IMR-90 (cell line): ENCODE measurements at regions not wholly inside any gene's neighbourhood (a gene's known extent, or its start where the extent isn't known, plus 50 kb on each side); places are given as distances from the start of the nearest gene placed in this dataset.

Experiments
- ATAC-seq: fragments of 200-7000 bp; cut with Tn5 transposase; 2 replicates; pipeline ENCODE4 v1.9.1; 2020; ENCODE audit warnings: low read depth, mild to moderate bottlenecking, moderate library complexity
- BruUV-seq: library from RNA; stranded (reverse); fragments of 400-500 nt; replicated peaks from 2 replicates; lab custom pipeline; 2021; lab: Mats Ljungman, UMichigan
- CTCF ChIA-PET: fragments of 300-600 bp; formaldehyde crosslinking; extraction: SDS; loops from one replicate; lab custom pipeline; 2021; ENCODE audit warnings: antibody characterized with exemption; lab: Yijun Ruan, JAX
- POLR2A ChIA-PET: fragments of 300-600 bp; sonication (Branson Sonifier 250); formaldehyde crosslinking; loops from one replicate; lab custom pipeline; 2022; ENCODE audit warnings: antibody characterized with exemption; ENCODE audit not compliant: unreplicated experiment; lab: Charles Lee
- DNase-seq: peaks from one replicate; pipeline ENCODE4 v3.0.0; 2013
- H2AFZ ChIP-seq: replicated peaks from 2 replicates; pipeline ENCODE3; 2013; ENCODE audit warnings: low read length, mild to moderate bottlenecking; ENCODE audit not compliant: poor library complexity
- H2AK5ac ChIP-seq: 2 replicates; pipeline ENCODE4 v1.6.1; 2013; ENCODE audit warnings: low read depth, low read length, inconsistent platforms
- H2AK9ac ChIP-seq: replicated peaks from 2 replicates; pipeline ENCODE3; 2013; ENCODE audit warnings: mild to moderate bottlenecking, low read depth, low read length, moderate library complexity; ENCODE audit not compliant: poor library complexity
- H2BK120ac ChIP-seq: 2 replicates; pipeline ENCODE4 v1.6.1; 2013; ENCODE audit warnings: low read depth, low read length, inconsistent platforms
- H2BK15ac ChIP-seq: 3 replicates; pipeline ENCODE4 v1.6.1; 2013; ENCODE audit warnings: low read depth, low read length, inconsistent platforms
- H2BK20ac ChIP-seq: 2 replicates; pipeline ENCODE4 v1.6.1; 2013; ENCODE audit warnings: low read depth, mild to moderate bottlenecking, inconsistent platforms, low read length, moderate library complexity
- H2BK5ac ChIP-seq: 2 replicates; pipeline ENCODE4 v1.6.1; 2013; ENCODE audit warnings: mild to moderate bottlenecking, low read depth, low read length, inconsistent platforms; ENCODE audit not compliant: poor library complexity, severe bottlenecking
- H3K14ac ChIP-seq: replicated peaks from 2 replicates; pipeline ENCODE4 v1.6.1; 2013; ENCODE audit warnings: low read depth, low read length, inconsistent platforms
- H3K18ac ChIP-seq: 2 replicates; pipeline ENCODE4 v1.6.1; 2013; ENCODE audit warnings: low read depth, low read length, control low read depth
- H3K23ac ChIP-seq: 2 replicates; pipeline ENCODE4 v1.6.1; 2013; ENCODE audit warnings: low read depth, low read length, inconsistent platforms
- H3K27ac ChIP-seq: 2 replicates; pipeline ENCODE4 v1.5.1; 2013; ENCODE audit warnings: mild to moderate bottlenecking, control low read depth, low read length; ENCODE audit not compliant: insufficient read depth
- H3K27me3 ChIP-seq: 2 replicates; pipeline ENCODE4 v1.6.1; 2013; ENCODE audit warnings: low read length; ENCODE audit not compliant: control insufficient read depth, insufficient read depth
- H3K36me3 ChIP-seq: 2 replicates; pipeline ENCODE4 v1.6.1; 2013; ENCODE audit warnings: low read length, mixed read lengths; ENCODE audit not compliant: control insufficient read depth, insufficient read depth
- H3K4ac ChIP-seq: 2 replicates; pipeline ENCODE4 v1.6.1; 2013; ENCODE audit warnings: low read depth, low read length, inconsistent platforms
- H3K4me1 ChIP-seq: 2 replicates; pipeline ENCODE4 v1.6.1; 2013; ENCODE audit warnings: low read length, mixed read lengths; ENCODE audit not compliant: control insufficient read depth, insufficient read depth
- H3K4me2 ChIP-seq: 2 replicates; pipeline ENCODE4 v1.6.1; 2013; ENCODE audit warnings: low read depth, mild to moderate bottlenecking, control low read depth, low read length, moderate library complexity
- H3K4me3 ChIP-seq: 2 replicates; pipeline ENCODE4 v1.5.1; 2013; ENCODE audit warnings: low read depth, mild to moderate bottlenecking, control low read depth, low read length, moderate library complexity; ENCODE audit not compliant: insufficient read depth
- H3K56ac ChIP-seq: 2 replicates; pipeline ENCODE4 v1.6.1; 2013; ENCODE audit warnings: low read length, inconsistent platforms; ENCODE audit not compliant: insufficient read depth; ENCODE audit errors: extremely low read depth
- H3K79me1 ChIP-seq, 2 experiments: 2 replicates each; pipeline ENCODE4 v1.6.1; 2013; ENCODE audit warnings: low read length in 2 of 2, inconsistent platforms in 1 of 2, low read depth in 1 of 2
- H3K9ac ChIP-seq: 2 replicates; pipeline ENCODE4 v1.6.1; 2013; ENCODE audit warnings: low read depth, low read length, control low read depth
- H3K9me1 ChIP-seq: 2 replicates; pipeline ENCODE4 v1.6.1; 2013; ENCODE audit warnings: low read length, inconsistent platforms; ENCODE audit not compliant: insufficient read depth
- H3K9me3 ChIP-seq: 2 replicates; pipeline ENCODE4 v1.6.1; 2013; ENCODE audit warnings: low read length; ENCODE audit not compliant: control insufficient read depth, insufficient read depth
- H4K20me1 ChIP-seq: 2 replicates; pipeline ENCODE4 v1.6.1; 2013; ENCODE audit warnings: low read length, inconsistent platforms; ENCODE audit not compliant: insufficient read depth
- H4K5ac ChIP-seq: 2 replicates; pipeline ENCODE4 v1.6.1; 2013; ENCODE audit warnings: mild to moderate bottlenecking, low read depth, low read length, control low read depth
- H4K8ac ChIP-seq, 2 experiments: 2 replicates each; pipeline ENCODE4 v1.6.1; 2013; ENCODE audit warnings: low read depth in 2 of 2, low read length in 2 of 2, control low read depth in 1 of 2, inconsistent platforms in 1 of 2
- H4K91ac ChIP-seq: 2 replicates; pipeline ENCODE4 v1.6.1; 2013; ENCODE audit warnings: low read depth, low read length, inconsistent platforms; ENCODE audit not compliant: insufficient read depth
- MAFK ChIP-seq: IDR thresholded peaks from 2 replicates; pipeline ENCODE4 v1.6.1; 2012; ENCODE audit warnings: low read depth, low read length, improper control_type of control experiment
- dilution Hi-C: fragments of 300-500 bp; cut with HindIII; formaldehyde crosslinking; loops from one replicate; pipeline ENCODE4 v1.14.3; 2018; ENCODE audit warnings: low sequenced_read_pairs; ENCODE audit not compliant: unreplicated experiment
- in situ Hi-C: fragments of 300-500 bp; cut with MboI; formaldehyde crosslinking; loops from 3 replicates; pipeline ENCODE4 v1.14.3; 2019; ENCODE audit warnings: low sequenced_read_pairs, inconsistent platforms, mixed read lengths
- intact Hi-C: fragments of 100-400 bp; cut with micrococcal nuclease; formaldehyde crosslinking; loops from 2 replicates; pipeline ENCODE4 v1.10.0; 2022

- H3K18ac ChIP-seq, result no peak overlapping the region
- H3K36me3 ChIP-seq, result no peaks in the 10 kb centered on the region
- intact Hi-C loops, result no loop called here
- ChIA-PET CTCF (no interaction called here), POLR2A (no interaction called here)
- no peaks in the 10 kb centered on the region for H3K9me1 ChIP-seq
- H3K79me1 ChIP-seq, result no peaks in the 10 kb centered on the region
- H2BK120ac ChIP-seq, result no peak overlapping the region
- H3K14ac ChIP-seq, result no peak overlapping the region
- no peak overlapping the region for H2BK5ac ChIP-seq
- H3K9ac ChIP-seq, result no peak overlapping the region
- no peak overlapping the region for H4K5ac ChIP-seq
- dilution Hi-C loops, result no loop called here
- no peaks in the 10 kb centered on the region; the same call in 1 of the 2 replicates for H3K27me3 ChIP-seq
- H3K56ac ChIP-seq, result no peak overlapping the region
- H2AFZ ChIP-seq, result no peak overlapping the region
- H4K20me1 ChIP-seq, result no peaks in the 10 kb centered on the region
- H3K4me1 ChIP-seq, result 0 out of 2 replicates have a peak, but pooled peaks cover 1% of the 10 kb centered on the region
- H3K23ac ChIP-seq, result no peak overlapping the region
- no TSS peak for BruUV-seq
- no peak overlapping the region for H3K4me3 ChIP-seq
- no peak for DNase-seq
- no peak overlapping the region for H3K27ac ChIP-seq
- H2BK20ac ChIP-seq, result no peak overlapping the region
- H2AK9ac ChIP-seq, result no peak overlapping the region
- in situ Hi-C loops, result no loop called here
- no peak for TF ChIP-seq MAFK
- H4K8ac ChIP-seq, result no peak overlapping the region
- no peak overlapping the region for H2BK15ac ChIP-seq
- no peak overlapping the region for H3K4ac ChIP-seq
- H4K91ac ChIP-seq, result no peak overlapping the region
- H3K4me2 ChIP-seq, result no peak overlapping the region
- ATAC-seq, result no peak
- H3K9me3 ChIP-seq, result peaks cover 18% of the 10 kb centered on the region
- no peak overlapping the region for H2AK5ac ChIP-seq
Observed at GRCh38 chr6:148652205-148652604, 94.6 kb upstream of the UST start.
